Thymus (tissue), 11 donors: ENCODE measurements at regions not wholly inside any gene's neighbourhood (a gene's known extent, or its start where the extent isn't known, plus 50 kb on each side); places are given as distances from the start of the nearest gene placed in this dataset.
A peak's percentile ranks its signal among the peaks of the same experiment; 100 is the strongest.
"Not testable (repeated sequence)": the region's sequence is repeated elsewhere in the genome, so short reads cannot be mapped to it uniquely, and the experiment has no call there.

Experiments
- DNase-seq, 9 donors: peaks; one replicate each; pipeline ENCODE4 v3.0.0-alpha.2; 2013; ENCODE audit warnings: low spot score in 9 of 9, low read depth in 6 of 9, missing footprints in 1 of 9
- H3K27ac ChIP-seq, 2 donors: one replicate each; pipeline ENCODE4 v1.5.1; 2013; ENCODE audit warnings: control low read depth in 1 of 2, low read depth in 1 of 2, low read length in 1 of 2, mild to moderate bottlenecking in 1 of 2, moderate library complexity in 1 of 2
- H3K27me3 ChIP-seq, 2 donors: one replicate each; pipeline ENCODE4 v1.5.1; 2013; ENCODE audit warnings: low read length in 1 of 2; ENCODE audit not compliant: control insufficient read depth in 2 of 2, insufficient read depth in 1 of 2
- H3K36me3 ChIP-seq, 2 donors: one replicate each; pipeline ENCODE4 v1.5.1; 2013; ENCODE audit warnings: low read length in 1 of 2, mild to moderate bottlenecking in 1 of 2, moderate library complexity in 1 of 2; ENCODE audit not compliant: control insufficient read depth in 2 of 2, insufficient read depth in 2 of 2
- H3K4me1 ChIP-seq, 2 donors: one replicate each; pipeline ENCODE4 v1.5.1; 2013; ENCODE audit warnings: low read length in 2 of 2; ENCODE audit not compliant: control insufficient read depth in 2 of 2, insufficient read depth in 2 of 2
- H3K4me3 ChIP-seq, 2 donors: one replicate each; pipeline ENCODE4 v1.5.1; 2013; ENCODE audit warnings: low read length in 2 of 2, control low read depth in 1 of 2, mild to moderate bottlenecking in 1 of 2
- H3K9me3 ChIP-seq, 2 donors: one replicate each; pipeline ENCODE4 v1.5.1; 2013; ENCODE audit warnings: low read length in 1 of 2, mild to moderate bottlenecking in 1 of 2; ENCODE audit not compliant: control insufficient read depth in 2 of 2, insufficient read depth in 1 of 2
- WGBS: extraction: QIAGEN DNeasy Blood & Tissue Kit; methylation state at CpG from one replicate; pipeline ENCODE4 v1.1.7; 2013; 5-methylcytosine and 5-hydroxymethylcytosine counted together
- donor health status: healthy.

- peaks cover 0 to 8% of the 10 kb centered on the region in 2 donors for H3K4me1 ChIP-seq
- no peaks in the 10 kb centered on the region for H3K36me3 ChIP-seq
- H3K27me3 ChIP-seq, result no peaks in the 10 kb centered on the region
- no peak overlapping the region for H3K27ac ChIP-seq
- WGBS, result 78% methylated on average over 7 of the region's 7 CpGs
- DNase-seq, result no peak
- no peak overlapping the region for H3K4me3 ChIP-seq
- no peaks in the 10 kb centered on the region for H3K9me3 ChIP-seq
Observed at GRCh38 chr20:52303281-52303950, 111.8 kb upstream of the ZFP64 start.

GRCh38 chr20:52302736-52303135, 111.2 kb upstream of the ZFP64 start:
- DNase-seq, result no peak
- no peaks in the 10 kb centered on the region for H3K9me3 ChIP-seq
- H3K4me3 ChIP-seq, result no peak overlapping the region
- H3K27me3 ChIP-seq, result no peaks in the 10 kb centered on the region
- H3K4me1 ChIP-seq, result peaks cover 0 to 8% of the 10 kb centered on the region in 2 donors
- 90% methylated on average over 3 of the region's 3 CpGs for WGBS
- H3K27ac ChIP-seq, result no peak overlapping the region
- no peaks in the 10 kb centered on the region for H3K36me3 ChIP-seq

GRCh38 chr20:52302051-52302450, 110.5 kb upstream of the ZFP64 start:
- not testable (repeated sequence) for H3K36me3 ChIP-seq, H3K4me3 ChIP-seq, H3K27me3 ChIP-seq, H3K9me3 ChIP-seq, H3K4me1 ChIP-seq, DNase-seq, H3K27ac ChIP-seq
- WGBS, result 98% methylated on average over 6 of the region's 6 CpGs

- Histone ChIP-seq H3K9me3 (no peaks in the 10 kb centered on the region), H3K36me3 (no peaks in the 10 kb centered on the region), H3K4me3 (no peak overlapping the region), H3K27me3 (no peaks in the 10 kb centered on the region), H3K27ac (no peak overlapping the region), H3K4me1 (no peaks in the 10 kb centered on the region)
- 93% methylated on average over 7 of the region's 7 CpGs for WGBS
- DNase-seq, result no peak
Observed at GRCh38 chr20:52295556-52295955, 104.0 kb upstream of the ZFP64 start.

- H3K4me3 ChIP-seq, result no peak overlapping the region
- H3K27ac ChIP-seq, result no peak overlapping the region
- no peaks in the 10 kb centered on the region for H3K9me3 ChIP-seq
- H3K36me3 ChIP-seq, result no peaks in the 10 kb centered on the region
- H3K4me1 ChIP-seq, result no peaks in the 10 kb centered on the region
- no peaks in the 10 kb centered on the region for H3K27me3 ChIP-seq
- no peak for DNase-seq
- 88% methylated on average over 2 of the region's 2 CpGs for WGBS
Observed at GRCh38 chr20:52294106-52294628, 102.6 kb upstream of the ZFP64 start.

GRCh38 chr20:52291109-52291508, 99.5 kb upstream of the ZFP64 start:
- Histone ChIP-seq H3K9me3 (no peaks in the 10 kb centered on the region), H3K4me3 (no peak overlapping the region), H3K27ac (no peak overlapping the region), H3K36me3 (no peaks in the 10 kb centered on the region), H3K27me3 (no peaks in the 10 kb centered on the region), H3K4me1 (no peaks in the 10 kb centered on the region)
- 92% methylated on average over 12 of the region's 12 CpGs for WGBS
- peak in 1 of 9 donors; percentile 2 for DNase-seq

- no peaks in the 10 kb centered on the region for H3K9me3 ChIP-seq
- 91% methylated on average over 4 of the region's 4 CpGs for whole genome bisulfite sequencing
- no peak for DNase-seq
- H3K27me3 ChIP-seq, result no peaks in the 10 kb centered on the region
- H3K27ac ChIP-seq, result no peak overlapping the region
- no peaks in the 10 kb centered on the region for H3K36me3 ChIP-seq
- H3K4me1 ChIP-seq, result no peaks in the 10 kb centered on the region
- no peak overlapping the region for H3K4me3 ChIP-seq
Observed at GRCh38 chr20:52290569-52290968, 99.0 kb upstream of the ZFP64 start.

- Histone ChIP-seq H3K9me3 (no peaks in the 10 kb centered on the region), H3K4me1 (no peaks in the 10 kb centered on the region), H3K4me3 (no peak overlapping the region), H3K36me3 (no peaks in the 10 kb centered on the region), H3K27ac (no peak overlapping the region), H3K27me3 (no peaks in the 10 kb centered on the region)
- 89% methylated on average over 3 of the region's 3 CpGs for WGBS
- DNase-seq, result no peak
Observed at GRCh38 chr20:52289956-52290565, 98.5 kb upstream of the ZFP64 start.

- Histone ChIP-seq H3K4me1 (no peaks in the 10 kb centered on the region), H3K27me3 (no peaks in the 10 kb centered on the region), H3K36me3 (no peaks in the 10 kb centered on the region), H3K9me3 (no peaks in the 10 kb centered on the region), H3K27ac (no peak overlapping the region), H3K4me3 (no peak overlapping the region)
- no peak for DNase-seq
- 92% methylated on average over 2 of the region's 2 CpGs for WGBS
Observed at GRCh38 chr20:52280407-52280806, 88.8 kb upstream of the ZFP64 start.
